ENCODE measurements at regions not wholly inside any gene's neighbourhood (a gene's known extent, or its start where the extent isn't known, plus 50 kb on each side); places are given as distances from the start of the nearest gene placed in this dataset.

- no peaks in the 10 kb centered on the region for H3K9me2 ChIP-seq (replicated peaks; ENCODE audit: insufficient read depth, low read length)
- H3K27me3 ChIP-seq (replicated peaks; ENCODE audit: insufficient read depth, low read length) = no peaks in the 10 kb centered on the region
- no peaks in the 10 kb centered on the region for H3K9me3 ChIP-seq (replicated peaks; ENCODE audit: insufficient read depth, low read length)
- DNase-seq = peak; percentile 27
- H3K79me2 ChIP-seq (ENCODE audit: low read length) = no peaks in the 10 kb centered on the region
- 0 out of 2 replicates have a peak overlapping the region, but pooled peaks have one; percentile 12 for H3K4me2 ChIP-seq (ENCODE audit: low read depth, low read length)
- no peak overlapping the region for H2AFZ ChIP-seq (ENCODE audit: low read length)
- H3K36me3 ChIP-seq (replicated peaks; ENCODE audit: insufficient read depth, low read length) = no peaks in the 10 kb centered on the region
- TF ChIP-seq EZH2 (optimal IDR thresholded peaks at IDR 0.05; ENCODE audit: low read depth, low read length) (no peak), EZH2phosphoT487 (IDR thresholded peaks at IDR 0.05; ENCODE audit: low read length) (no peak)
- TF ChIP-seq, protein P1, sequence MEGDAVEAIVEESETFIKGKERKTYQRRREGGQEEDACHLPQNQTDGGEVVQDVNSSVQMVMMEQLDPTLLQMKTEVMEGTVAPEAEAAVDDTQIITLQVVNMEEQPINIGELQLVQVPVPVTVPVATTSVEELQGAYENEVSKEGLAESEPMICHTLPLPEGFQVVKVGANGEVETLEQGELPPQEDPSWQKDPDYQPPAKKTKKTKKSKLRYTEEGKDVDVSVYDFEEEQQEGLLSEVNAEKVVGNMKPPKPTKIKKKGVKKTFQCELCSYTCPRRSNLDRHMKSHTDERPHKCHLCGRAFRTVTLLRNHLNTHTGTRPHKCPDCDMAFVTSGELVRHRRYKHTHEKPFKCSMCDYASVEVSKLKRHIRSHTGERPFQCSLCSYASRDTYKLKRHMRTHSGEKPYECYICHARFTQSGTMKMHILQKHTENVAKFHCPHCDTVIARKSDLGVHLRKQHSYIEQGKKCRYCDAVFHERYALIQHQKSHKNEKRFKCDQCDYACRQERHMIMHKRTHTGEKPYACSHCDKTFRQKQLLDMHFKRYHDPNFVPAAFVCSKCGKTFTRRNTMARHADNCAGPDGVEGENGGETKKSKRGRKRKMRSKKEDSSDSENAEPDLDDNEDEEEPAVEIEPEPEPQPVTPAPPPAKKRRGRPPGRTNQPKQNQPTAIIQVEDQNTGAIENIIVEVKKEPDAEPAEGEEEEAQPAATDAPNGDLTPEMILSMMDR (IDR thresholded peaks at IDR 0.05; ENCODE audit: low read length) = no peak
- no peak overlapping the region for H3K4me3 ChIP-seq (ENCODE audit: low read length)
- H3K27ac ChIP-seq (ENCODE audit: low read length) = no peak overlapping the region
- no peaks in the 10 kb centered on the region for H4K20me1 ChIP-seq (ENCODE audit: insufficient read depth, low read length)
- H3F3A ChIP-seq (ENCODE audit: insufficient read depth, low read length) = no peaks in the 10 kb centered on the region
- no peak overlapping the region for H3K9ac ChIP-seq (ENCODE audit: low read length)
- no peaks in the 10 kb centered on the region for H3K4me1 ChIP-seq (ENCODE audit: low read length)
Measured at GRCh38 chr9:13707612-13708576, 428.4 kb upstream of the MPDZ start.

DNA sequence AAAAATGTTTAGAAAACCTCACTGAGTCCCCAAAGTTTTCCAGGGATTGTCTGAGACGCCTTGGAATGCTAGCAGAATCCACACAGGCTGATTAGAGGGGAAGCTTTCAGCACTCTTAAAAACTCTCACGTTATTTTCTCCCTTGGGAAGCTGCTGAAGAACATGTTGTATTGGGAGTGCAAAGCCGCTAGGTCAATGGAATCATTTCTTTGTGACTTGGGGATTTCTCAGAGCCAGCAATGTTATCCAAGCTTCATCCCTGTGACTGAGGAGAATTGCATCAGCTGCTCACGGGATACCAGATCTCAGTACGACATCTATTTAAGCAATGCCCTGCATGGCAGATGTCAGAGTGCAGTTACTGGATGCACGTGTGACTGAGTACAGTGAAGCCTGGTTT is 426.4 kb upstream of the MPDZ start:
- no peak for TF ChIP-seq EZH2phosphoT487 (IDR thresholded peaks at IDR 0.05; ENCODE audit: low read length)
- TF ChIP-seq EZH2 (optimal IDR thresholded peaks at IDR 0.05; ENCODE audit: low read depth, low read length) = no peak
- TF ChIP-seq, protein P1 (IDR thresholded peaks at IDR 0.05; ENCODE audit: low read length) = no peak
- H3K4me2 ChIP-seq (ENCODE audit: low read depth, low read length) = no peak overlapping the region

GRCh38 chr9:13705373-13705772 is 425.9 kb upstream of the MPDZ start:
- Histone ChIP-seq H3K9me3 (replicated peaks; ENCODE audit: insufficient read depth, low read length) (no peaks in the 10 kb centered on the region), H3K79me2 (ENCODE audit: low read length) (no peaks in the 10 kb centered on the region), H3K36me3 (replicated peaks; ENCODE audit: insufficient read depth, low read length) (no peaks in the 10 kb centered on the region), H3F3A (ENCODE audit: insufficient read depth, low read length) (no peaks in the 10 kb centered on the region), H3K9ac (ENCODE audit: low read length) (no peak overlapping the region), H2AFZ (ENCODE audit: low read length) (no peak overlapping the region), H4K20me1 (ENCODE audit: insufficient read depth, low read length) (no peaks in the 10 kb centered on the region), H3K27me3 (replicated peaks; ENCODE audit: insufficient read depth, low read length) (no peaks in the 10 kb centered on the region), H3K4me1 (ENCODE audit: low read length) (no peaks in the 10 kb centered on the region), H3K9me2 (replicated peaks; ENCODE audit: insufficient read depth, low read length) (no peaks in the 10 kb centered on the region), H3K27ac (ENCODE audit: low read length) (no peak overlapping the region), H3K4me2 (ENCODE audit: low read depth, low read length) (no peak overlapping the region), H3K4me3 (ENCODE audit: low read length) (no peak overlapping the region)
- no peak for DNase-seq
- TF ChIP-seq EZH2phosphoT487 (IDR thresholded peaks at IDR 0.05; ENCODE audit: low read length) = no peak
- no peak for TF ChIP-seq EZH2 (optimal IDR thresholded peaks at IDR 0.05; ENCODE audit: low read depth, low read length)
- TF ChIP-seq, protein P1 (IDR thresholded peaks at IDR 0.05; ENCODE audit: low read length) = no peak

More for the DNA sequence above, 426.4 kb upstream of the MPDZ start:
- Histone ChIP-seq H3F3A (ENCODE audit: insufficient read depth, low read length) (no peaks in the 10 kb centered on the region), H4K20me1 (ENCODE audit: insufficient read depth, low read length) (no peaks in the 10 kb centered on the region), H3K27me3 (replicated peaks; ENCODE audit: insufficient read depth, low read length) (no peaks in the 10 kb centered on the region), H3K36me3 (replicated peaks; ENCODE audit: insufficient read depth, low read length) (no peaks in the 10 kb centered on the region), H3K4me3 (ENCODE audit: low read length) (no peak overlapping the region), H3K9ac (ENCODE audit: low read length) (no peak overlapping the region), H3K79me2 (ENCODE audit: low read length) (no peaks in the 10 kb centered on the region), H3K9me2 (replicated peaks; ENCODE audit: insufficient read depth, low read length) (no peaks in the 10 kb centered on the region), H3K9me3 (replicated peaks; ENCODE audit: insufficient read depth, low read length) (no peaks in the 10 kb centered on the region), H3K4me1 (ENCODE audit: low read length) (no peaks in the 10 kb centered on the region), H3K27ac (ENCODE audit: low read length) (no peak overlapping the region), H2AFZ (ENCODE audit: low read length) (no peak overlapping the region)
- no peak for DNase-seq
